ENCODE measurements at regions not wholly inside any gene's neighbourhood (a gene's known extent, or its start where the extent isn't known, plus 50 kb on each side); places are given as distances from the start of the nearest gene placed in this dataset.

DNA sequence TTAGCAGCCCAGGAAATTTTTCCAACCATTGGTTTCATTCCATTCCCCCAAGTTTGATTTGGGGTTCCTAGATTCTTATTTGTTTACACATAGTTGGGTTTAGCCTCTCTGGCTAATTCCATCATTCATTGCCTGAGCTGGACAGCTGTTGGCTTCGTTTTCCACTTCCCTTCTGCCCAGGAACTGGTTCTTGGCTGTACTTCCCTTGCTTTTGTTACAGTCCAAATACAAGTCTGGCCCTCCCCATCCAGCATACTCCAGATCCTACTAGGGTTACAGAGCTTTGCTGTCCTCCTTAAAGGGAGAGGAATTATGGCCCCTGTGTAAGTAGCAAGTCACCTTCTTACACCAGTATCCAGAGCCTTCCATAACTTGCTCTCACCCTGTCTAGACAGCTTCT is 356.3 kb downstream of the FAT3 start:
- no peak overlapping the region for H3K4me2 ChIP-seq
- no peaks in the 10 kb centered on the region for H3K36me3 ChIP-seq (ENCODE audit: insufficient read depth)
- no peak overlapping the region for H2AFZ ChIP-seq
- H3K36me3 Mint-ChIP-seq (ENCODE audit: low read depth) = no peaks in the 10 kb centered on the region
- DNase-seq (ENCODE audit: low spot score) = no peak
- H3K79me2 ChIP-seq (replicated peaks; ENCODE audit: insufficient read depth) = peaks cover 14% of the 10 kb centered on the region; the same call in 1 of the 2 replicates
- peak overlapping the region; percentile 32; the same call in 1 of the 2 replicates for H3K27ac Mint-ChIP-seq
- peaks cover 3% of the 10 kb centered on the region for H3K27me3 Mint-ChIP-seq (ENCODE audit: insufficient read depth, low read depth, poor library complexity)
- H3K4me1 Mint-ChIP-seq = peaks cover 29% of the 10 kb centered on the region
- H3K9me2 ChIP-seq (ENCODE audit: insufficient read depth) = no peaks in the 10 kb centered on the region
- H3K4me1 ChIP-seq (ENCODE audit: insufficient read depth) = peaks cover 20% of the 10 kb centered on the region
- no peaks in the 10 kb centered on the region for H3K27me3 ChIP-seq (ENCODE audit: insufficient read depth)
- H3K27ac ChIP-seq (ENCODE audit: low read depth) = no peak overlapping the region
- no peaks in the 10 kb centered on the region for H3K9me3 Mint-ChIP-seq
- no peaks in the 10 kb centered on the region for H3F3A ChIP-seq (replicated peaks; ENCODE audit: low read depth)
- TF ChIP-seq ZNF331 (CRISPR knock-in tag; IDR thresholded peaks at IDR 0.05; ENCODE audit: low read depth) = no peak
- TF ChIP-seq, protein P1, sequence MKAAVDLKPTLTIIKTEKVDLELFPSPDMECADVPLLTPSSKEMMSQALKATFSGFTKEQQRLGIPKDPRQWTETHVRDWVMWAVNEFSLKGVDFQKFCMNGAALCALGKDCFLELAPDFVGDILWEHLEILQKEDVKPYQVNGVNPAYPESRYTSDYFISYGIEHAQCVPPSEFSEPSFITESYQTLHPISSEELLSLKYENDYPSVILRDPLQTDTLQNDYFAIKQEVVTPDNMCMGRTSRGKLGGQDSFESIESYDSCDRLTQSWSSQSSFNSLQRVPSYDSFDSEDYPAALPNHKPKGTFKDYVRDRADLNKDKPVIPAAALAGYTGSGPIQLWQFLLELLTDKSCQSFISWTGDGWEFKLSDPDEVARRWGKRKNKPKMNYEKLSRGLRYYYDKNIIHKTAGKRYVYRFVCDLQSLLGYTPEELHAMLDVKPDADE (IDR thresholded peaks at IDR 0.05) = no peak
- TF ChIP-seq POLR2AphosphoS5 (IDR thresholded peaks at IDR 0.05; ENCODE audit: low read depth) = no peak
- ATAC-seq = no peak
- H4K20me1 ChIP-seq (replicated peaks; ENCODE audit: insufficient read depth) = no peaks in the 10 kb centered on the region
- no peak overlapping the region for H3K4me3 Mint-ChIP-seq
- no peak overlapping the region for H3K4me3 ChIP-seq

DNA sequence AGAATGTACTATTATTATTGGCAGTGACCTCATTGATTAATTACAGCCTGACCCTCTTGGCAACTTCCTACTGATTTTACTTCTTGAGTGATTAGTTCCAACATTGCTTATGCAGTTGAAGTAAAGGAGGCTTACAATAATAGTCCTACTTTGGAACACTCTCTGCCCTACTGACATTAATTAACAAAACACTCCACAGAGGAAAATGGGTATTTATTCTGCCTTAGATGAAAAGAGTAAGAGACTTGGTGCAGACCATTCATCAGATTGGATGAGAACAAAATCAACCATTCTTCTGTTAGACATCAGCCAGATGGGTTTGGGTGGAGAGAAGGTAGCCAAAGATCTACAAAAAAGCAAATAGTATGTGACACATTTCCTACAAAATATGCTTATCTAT is 363.8 kb downstream of the FAT3 start:
- Histone ChIP-seq H3F3A (replicated peaks; ENCODE audit: low read depth) (no peaks in the 10 kb centered on the region), H3K27ac (ENCODE audit: low read depth) (no peak overlapping the region), H3K36me3 (ENCODE audit: insufficient read depth) (no peaks in the 10 kb centered on the region), H3K79me2 (replicated peaks; ENCODE audit: insufficient read depth) (peaks cover 11% of the 10 kb centered on the region; the same call in 1 of the 2 replicates), H3K9me2 (ENCODE audit: insufficient read depth) (no peaks in the 10 kb centered on the region), H3K4me3 (no peak overlapping the region), H4K20me1 (replicated peaks; ENCODE audit: insufficient read depth) (no peaks in the 10 kb centered on the region), H3K4me2 (no peak overlapping the region), H3K27me3 (ENCODE audit: insufficient read depth) (no peaks in the 10 kb centered on the region), H2AFZ (no peak overlapping the region), H3K4me1 (ENCODE audit: insufficient read depth) (peaks cover 7% of the 10 kb centered on the region; the same call in 1 of the 2 replicates)
- Mint-ChIP-seq H3K36me3 (ENCODE audit: low read depth) (no peaks in the 10 kb centered on the region), H3K27me3 (ENCODE audit: insufficient read depth, low read depth, poor library complexity) (peaks cover 3% of the 10 kb centered on the region), H3K9me3 (no peaks in the 10 kb centered on the region), H3K4me3 (no peak overlapping the region), H3K27ac (no peak overlapping the region), H3K4me1 (peaks cover 37% of the 10 kb centered on the region; the same call in 2 of the 3 replicates)
- TF ChIP-seq, protein P2, sequence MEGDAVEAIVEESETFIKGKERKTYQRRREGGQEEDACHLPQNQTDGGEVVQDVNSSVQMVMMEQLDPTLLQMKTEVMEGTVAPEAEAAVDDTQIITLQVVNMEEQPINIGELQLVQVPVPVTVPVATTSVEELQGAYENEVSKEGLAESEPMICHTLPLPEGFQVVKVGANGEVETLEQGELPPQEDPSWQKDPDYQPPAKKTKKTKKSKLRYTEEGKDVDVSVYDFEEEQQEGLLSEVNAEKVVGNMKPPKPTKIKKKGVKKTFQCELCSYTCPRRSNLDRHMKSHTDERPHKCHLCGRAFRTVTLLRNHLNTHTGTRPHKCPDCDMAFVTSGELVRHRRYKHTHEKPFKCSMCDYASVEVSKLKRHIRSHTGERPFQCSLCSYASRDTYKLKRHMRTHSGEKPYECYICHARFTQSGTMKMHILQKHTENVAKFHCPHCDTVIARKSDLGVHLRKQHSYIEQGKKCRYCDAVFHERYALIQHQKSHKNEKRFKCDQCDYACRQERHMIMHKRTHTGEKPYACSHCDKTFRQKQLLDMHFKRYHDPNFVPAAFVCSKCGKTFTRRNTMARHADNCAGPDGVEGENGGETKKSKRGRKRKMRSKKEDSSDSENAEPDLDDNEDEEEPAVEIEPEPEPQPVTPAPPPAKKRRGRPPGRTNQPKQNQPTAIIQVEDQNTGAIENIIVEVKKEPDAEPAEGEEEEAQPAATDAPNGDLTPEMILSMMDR (conservative IDR thresholded peaks at IDR 0.05; ENCODE audit: low read depth in 2 of 2) = no peak
- TF ChIP-seq NANOG (IDR thresholded peaks at IDR 0.05; ENCODE audit: borderline replicate concordance) = no peak
- no peak for TF ChIP-seq ZNF114 (CRISPR knock-in tag; IDR thresholded peaks at IDR 0.05)
- no peak for TF ChIP-seq EZH2phosphoT487 (IDR thresholded peaks at IDR 0.05; ENCODE audit: unreplicated experiment)
- no peak for TF ChIP-seq STAT1 (IDR thresholded peaks at IDR 0.05; ENCODE audit: unreplicated experiment)
- TF ChIP-seq, protein P3, sequence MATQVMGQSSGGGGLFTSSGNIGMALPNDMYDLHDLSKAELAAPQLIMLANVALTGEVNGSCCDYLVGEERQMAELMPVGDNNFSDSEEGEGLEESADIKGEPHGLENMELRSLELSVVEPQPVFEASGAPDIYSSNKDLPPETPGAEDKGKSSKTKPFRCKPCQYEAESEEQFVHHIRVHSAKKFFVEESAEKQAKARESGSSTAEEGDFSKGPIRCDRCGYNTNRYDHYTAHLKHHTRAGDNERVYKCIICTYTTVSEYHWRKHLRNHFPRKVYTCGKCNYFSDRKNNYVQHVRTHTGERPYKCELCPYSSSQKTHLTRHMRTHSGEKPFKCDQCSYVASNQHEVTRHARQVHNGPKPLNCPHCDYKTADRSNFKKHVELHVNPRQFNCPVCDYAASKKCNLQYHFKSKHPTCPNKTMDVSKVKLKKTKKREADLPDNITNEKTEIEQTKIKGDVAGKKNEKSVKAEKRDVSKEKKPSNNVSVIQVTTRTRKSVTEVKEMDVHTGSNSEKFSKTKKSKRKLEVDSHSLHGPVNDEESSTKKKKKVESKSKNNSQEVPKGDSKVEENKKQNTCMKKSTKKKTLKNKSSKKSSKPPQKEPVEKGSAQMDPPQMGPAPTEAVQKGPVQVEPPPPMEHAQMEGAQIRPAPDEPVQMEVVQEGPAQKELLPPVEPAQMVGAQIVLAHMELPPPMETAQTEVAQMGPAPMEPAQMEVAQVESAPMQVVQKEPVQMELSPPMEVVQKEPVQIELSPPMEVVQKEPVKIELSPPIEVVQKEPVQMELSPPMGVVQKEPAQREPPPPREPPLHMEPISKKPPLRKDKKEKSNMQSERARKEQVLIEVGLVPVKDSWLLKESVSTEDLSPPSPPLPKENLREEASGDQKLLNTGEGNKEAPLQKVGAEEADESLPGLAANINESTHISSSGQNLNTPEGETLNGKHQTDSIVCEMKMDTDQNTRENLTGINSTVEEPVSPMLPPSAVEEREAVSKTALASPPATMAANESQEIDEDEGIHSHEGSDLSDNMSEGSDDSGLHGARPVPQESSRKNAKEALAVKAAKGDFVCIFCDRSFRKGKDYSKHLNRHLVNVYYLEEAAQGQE (IDR thresholded peaks at IDR 0.05; ENCODE audit: unreplicated experiment) = no peak
- TF ChIP-seq ZNF331 (CRISPR knock-in tag; IDR thresholded peaks at IDR 0.05; ENCODE audit: low read depth) = no peak
- TF ChIP-seq POLR2AphosphoS5 (IDR thresholded peaks at IDR 0.05; ENCODE audit: low read depth) = no peak
- no peak for TF ChIP-seq CREB1 (CRISPR knock-in tag; IDR thresholded peaks at IDR 0.05; ENCODE audit: low read depth)
- TF ChIP-seq EZH2 (IDR thresholded peaks at IDR 0.05; ENCODE audit: low read depth, unreplicated experiment) = no peak
- TF ChIP-seq, protein P1 (IDR thresholded peaks at IDR 0.05) = no peak
- no peak for TF ChIP-seq JUNB (IDR thresholded peaks at IDR 0.05; ENCODE audit: unreplicated experiment)
- ATAC-seq (no peak), DNase-seq (ENCODE audit: low spot score) (no peak)

Data from GM23338 (cell line).